GM23248 (cell line): ENCODE measurements at regions not wholly inside any gene's neighbourhood (a gene's known extent, or its start where the extent isn't known, plus 50 kb on each side); places are given as distances from the start of the nearest gene placed in this dataset.
"Not testable (repeated sequence)": the region's sequence is repeated elsewhere in the genome, so short reads cannot be mapped to it uniquely, and the experiment has no call there.

ENCODE experiments used
- DNase-seq: peaks from one replicate; pipeline ENCODE4 v3.0.0-alpha.2; 2015
- H2AFZ ChIP-seq: fragments of 200-600 bp; sonication (generic); 2 replicates; pipeline ENCODE4 v1.6.1; 2016; ENCODE audit warnings: antibody characterized with exemption
- H3F3A ChIP-seq: fragments of 200-600 bp; sonication (generic); 2 replicates; pipeline ENCODE4 v1.6.1; 2016; ENCODE audit warnings: mild to moderate bottlenecking, antibody characterized with exemption, mixed run types; ENCODE audit not compliant: insufficient read depth
- H3K27ac ChIP-seq: fragments of 200-600 bp; sonication (generic); 2 replicates; pipeline ENCODE4 v1.5.1; 2016; ENCODE audit warnings: mild to moderate bottlenecking
- H3K27me3 ChIP-seq: fragments of 200-600 bp; sonication (generic); replicated peaks from 2 replicates; pipeline ENCODE4 v1.6.1; 2016; ENCODE audit warnings: mild to moderate bottlenecking; ENCODE audit not compliant: insufficient read depth
- H3K36me3 ChIP-seq: fragments of 200-600 bp; sonication (generic); 2 replicates; pipeline ENCODE4 v1.6.1; 2016; ENCODE audit warnings: low read depth, mild to moderate bottlenecking
- H3K4me1 ChIP-seq: fragments of 200-600 bp; sonication (generic); 2 replicates; pipeline ENCODE4 v1.6.1; 2016; ENCODE audit warnings: mild to moderate bottlenecking; ENCODE audit not compliant: insufficient read depth
- H3K4me2 ChIP-seq: fragments of 200-600 bp; sonication (generic); one replicate; pipeline ENCODE4 v1.6.1; 2016; ENCODE audit warnings: mild to moderate bottlenecking; ENCODE audit not compliant: unreplicated experiment
- H3K4me3 ChIP-seq: fragments of 200-600 bp; sonication (generic); 2 replicates; pipeline ENCODE4 v1.5.1; 2016; ENCODE audit warnings: mild to moderate bottlenecking
- H3K79me2 ChIP-seq: fragments of 200-600 bp; sonication (generic); 2 replicates; pipeline ENCODE4 v1.6.1; 2016; ENCODE audit warnings: mild to moderate bottlenecking; ENCODE audit not compliant: insufficient read depth
- H3K9ac ChIP-seq: fragments of 200-600 bp; sonication (generic); 2 replicates; pipeline ENCODE4 v1.6.1; 2016; ENCODE audit warnings: mild to moderate bottlenecking
- H3K9me2 ChIP-seq: fragments of 200-600 bp; sonication (generic); 2 replicates; pipeline ENCODE4 v1.6.1; 2016; ENCODE audit warnings: mixed run types, mild to moderate bottlenecking, moderate library complexity; ENCODE audit not compliant: insufficient read depth
- H3K9me3 ChIP-seq: fragments of 200-600 bp; sonication (generic); one replicate; pipeline ENCODE4 v1.6.1; 2017; ENCODE audit warnings: low read depth
- H4K20me1 ChIP-seq: fragments of 200-600 bp; sonication (generic); 2 replicates; pipeline ENCODE4 v1.6.0; 2016; ENCODE audit not compliant: insufficient read depth
- EZH2 ChIP-seq: fragments of 200-600 bp; sonication (generic); IDR thresholded peaks from 2 replicates; pipeline ENCODE4 v1.6.1; 2018; ENCODE audit warnings: antibody characterized with exemption, mild to moderate bottlenecking; ENCODE audit not compliant: insufficient read depth, poor library complexity, severe bottlenecking
- EZH2phosphoT487 ChIP-seq: fragments of 200-600 bp; sonication (generic); IDR thresholded peaks from 2 replicates; pipeline ENCODE4 v1.6.1; 2018; ENCODE audit warnings: antibody characterized with exemption, moderate library complexity, mild to moderate bottlenecking, low read depth; ENCODE audit not compliant: insufficient read depth
- WGBS, 2 experiments: methylation state at CpG; one replicate each; pipeline ENCODE4 v1.1.6; 2015 to 2017; ENCODE audit warnings: low lambda C conversion rate in 2 of 2, low coverage in 1 of 2; ENCODE audit errors: missing lambda C conversion rate in 2 of 2; 5-methylcytosine and 5-hydroxymethylcytosine counted together
- in situ Hi-C: fragments of 300-500 bp; cut with MboI; formaldehyde crosslinking; loops from 2 replicates; pipeline ENCODE4 v1.15.0; 2020

DNA sequence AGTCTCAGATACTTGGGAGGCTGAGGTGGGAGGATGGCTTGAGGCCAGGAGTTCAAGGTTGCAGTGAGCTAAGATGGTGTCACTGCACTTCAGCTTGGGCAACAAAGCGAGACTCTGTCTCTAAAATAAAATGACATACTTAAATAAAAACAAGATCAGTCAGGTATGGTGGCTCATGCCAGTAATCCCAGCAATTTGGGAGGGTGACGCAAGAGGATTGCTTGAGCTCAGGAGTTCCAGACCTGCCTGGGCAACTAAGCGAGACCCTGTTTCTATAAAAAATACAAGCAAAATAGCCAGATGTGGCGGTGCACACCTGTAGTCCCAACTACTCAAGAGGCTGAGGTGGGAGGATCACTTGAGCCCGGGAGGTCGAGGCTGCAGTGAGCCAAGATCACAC is 149.6 kb downstream of the ZFP64 start:
- Histone ChIP-seq H3F3A (no peaks in the 10 kb centered on the region), H3K9me2 (no peaks in the 10 kb centered on the region), H3K36me3 (no peaks in the 10 kb centered on the region), H2AFZ (no peak overlapping the region), H3K4me2 (no peak overlapping the region), H4K20me1 (no peaks in the 10 kb centered on the region), H3K9me3 (no peaks in the 10 kb centered on the region), H3K27ac (no peak overlapping the region), H3K27me3 (no peaks in the 10 kb centered on the region), H3K4me1 (no peaks in the 10 kb centered on the region), H3K79me2 (no peaks in the 10 kb centered on the region), H3K4me3 (no peak overlapping the region), H3K9ac (no peak overlapping the region)
- WGBS, 2 experiments = 92 to 94% methylated on average over 6 of the region's 6 CpGs
- TF ChIP-seq EZH2phosphoT487 (no peak), EZH2 (no peak)
- in situ Hi-C loops = no loop called here
- DNase-seq = no peak

DNA sequence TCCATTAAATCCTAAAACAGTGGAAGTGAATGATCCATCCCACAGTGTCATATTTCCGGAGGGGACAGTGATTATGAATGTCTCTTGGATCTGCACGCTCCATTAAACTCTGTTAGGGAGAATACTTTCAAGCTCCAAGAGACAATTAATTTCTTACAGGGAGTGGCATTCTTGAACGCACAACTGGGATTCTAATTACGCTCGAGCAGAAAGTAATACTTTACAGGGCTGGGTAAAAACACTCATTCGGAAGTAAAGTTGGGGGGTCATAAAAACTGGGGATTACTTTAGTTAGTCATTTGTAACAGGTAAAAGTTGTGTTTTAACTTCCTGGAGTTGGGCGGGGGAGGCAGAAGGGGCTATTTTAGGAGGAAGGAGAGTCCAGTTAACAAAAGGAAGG is 151.8 kb downstream of the ZFP64 start:
- no peak for DNase-seq
- Histone ChIP-seq H2AFZ (no peak overlapping the region), H3K4me3 (no peak overlapping the region), H3K9me2 (no peaks in the 10 kb centered on the region), H3K4me1 (no peaks in the 10 kb centered on the region), H3K27ac (no peak overlapping the region), H3K79me2 (no peaks in the 10 kb centered on the region), H3K9ac (no peak overlapping the region), H4K20me1 (no peaks in the 10 kb centered on the region), H3K4me2 (no peak overlapping the region), H3K36me3 (no peaks in the 10 kb centered on the region), H3K27me3 (no peaks in the 10 kb centered on the region), H3K9me3 (no peaks in the 10 kb centered on the region), H3F3A (no peaks in the 10 kb centered on the region)
- in situ Hi-C loops = no loop called here
- no peak for TF ChIP-seq EZH2
- TF ChIP-seq EZH2phosphoT487 = no peak
- 39 to 45% methylated on average over 7 of the region's 7 CpGs for WGBS, 2 experiments

DNA sequence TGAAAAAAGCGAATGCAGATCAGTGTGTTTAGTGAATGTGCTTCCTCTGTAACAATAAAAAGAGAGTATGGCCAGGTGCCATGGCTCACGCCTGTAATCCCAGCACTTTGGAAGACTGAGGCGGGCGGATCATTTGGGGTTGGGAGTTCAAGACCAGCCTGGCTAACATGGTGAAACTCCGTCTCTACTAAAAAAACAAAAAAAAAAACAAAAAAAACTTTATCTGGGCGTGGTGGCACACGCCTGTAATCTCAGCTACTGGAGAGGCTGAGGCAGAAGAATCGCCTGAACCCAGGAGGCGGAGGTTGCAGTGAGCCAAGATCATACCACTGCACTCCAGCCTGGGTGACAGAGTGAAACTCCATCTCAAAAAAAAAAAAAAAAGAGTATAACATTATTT is 152.9 kb downstream of the ZFP64 start:
- H3K4me3 ChIP-seq, H3K36me3 ChIP-seq, DNase-seq, H3K9me2 ChIP-seq, H3K4me1 ChIP-seq, H3K27ac ChIP-seq, in situ Hi-C loops, H3K79me2 ChIP-seq, H3K27me3 ChIP-seq, H3K9ac ChIP-seq, H2AFZ ChIP-seq, H3F3A ChIP-seq, H3K9me3 ChIP-seq, H3K4me2 ChIP-seq, H4K20me1 ChIP-seq: not testable (repeated sequence)
- 92 to 95% methylated on average over 9 of the region's 9 CpGs for WGBS, 2 experiments

DNA sequence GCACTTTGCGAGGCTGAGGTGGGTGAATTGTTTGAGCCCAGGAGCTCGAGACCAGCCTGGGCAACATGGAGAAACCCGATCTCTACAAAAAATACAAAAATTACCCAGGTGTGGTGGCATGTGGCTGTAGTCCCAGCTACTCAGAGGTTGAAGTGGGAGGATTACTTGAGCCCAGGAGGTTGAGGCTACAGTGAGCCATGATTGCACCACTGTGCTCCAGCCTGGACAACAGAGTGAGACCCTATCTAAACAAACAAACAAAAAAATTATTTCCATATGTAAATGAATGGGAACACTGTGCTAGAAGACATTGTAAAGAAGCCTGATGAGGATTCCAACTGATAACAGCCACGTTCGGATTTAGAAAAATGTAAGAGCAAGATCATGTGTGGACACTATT is 154.2 kb downstream of the ZFP64 start:
- H3K4me2 ChIP-seq = no peak overlapping the region

DNA sequence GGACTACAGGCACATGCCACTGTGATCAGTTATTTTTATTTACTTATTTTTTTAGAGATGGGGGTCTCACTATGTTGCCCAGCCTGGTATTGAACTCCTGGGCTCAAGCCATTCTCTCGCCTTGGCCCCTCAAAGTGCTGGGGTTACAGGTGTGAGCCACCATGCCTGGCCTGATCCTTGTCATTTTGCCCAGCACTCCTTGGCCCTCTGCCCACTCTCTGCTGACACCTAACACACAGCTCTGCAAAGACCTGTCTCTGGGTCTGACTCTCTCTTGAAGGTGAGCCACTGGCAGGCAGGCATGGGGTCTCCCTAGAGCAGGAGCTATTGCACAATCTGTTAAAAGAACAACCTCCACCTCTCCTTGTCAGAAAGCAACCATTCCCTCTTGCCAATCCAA is 155.6 kb downstream of the ZFP64 start:
- no peak for DNase-seq
- H3K4me1 ChIP-seq = peaks cover 15% of the 10 kb centered on the region
- no peak overlapping the region for H2AFZ ChIP-seq
- H3K4me3 ChIP-seq = no peak overlapping the region
- no peaks in the 10 kb centered on the region for H3K79me2 ChIP-seq
- H3K9me3 ChIP-seq = no peaks in the 10 kb centered on the region
- H3K9ac ChIP-seq = no peak overlapping the region
- TF ChIP-seq EZH2phosphoT487 = no peak
- H3K36me3 ChIP-seq = no peaks in the 10 kb centered on the region
- H3F3A ChIP-seq = no peaks in the 10 kb centered on the region
- H3K9me2 ChIP-seq = no peaks in the 10 kb centered on the region
- no peaks in the 10 kb centered on the region for H4K20me1 ChIP-seq
- no peaks in the 10 kb centered on the region for H3K27me3 ChIP-seq
- H3K4me2 ChIP-seq = no peak overlapping the region
- H3K27ac ChIP-seq = no peak overlapping the region
- 96 to 100% methylated on average over 1 of the region's 1 CpG for WGBS, 2 experiments
- in situ Hi-C loops = no loop called here

More for the DNA sequence above, 154.2 kb downstream of the ZFP64 start:
- Histone ChIP-seq H3F3A (no peaks in the 10 kb centered on the region), H3K27ac (no peak overlapping the region), H3K79me2 (no peaks in the 10 kb centered on the region), H3K9me2 (no peaks in the 10 kb centered on the region), H3K9me3 (no peaks in the 10 kb centered on the region), H3K4me1 (peaks cover 1% of the 10 kb centered on the region; the same call in 1 of the 2 replicates), H3K27me3 (no peaks in the 10 kb centered on the region), H3K4me3 (no peak overlapping the region), H2AFZ (no peak overlapping the region), H3K36me3 (no peaks in the 10 kb centered on the region), H3K9ac (no peak overlapping the region), H4K20me1 (no peaks in the 10 kb centered on the region)
- TF ChIP-seq EZH2phosphoT487 = no peak
- TF ChIP-seq EZH2 = no peak
- in situ Hi-C loops = no loop called here
- WGBS, 2 experiments = 85 to 89% methylated on average over 5 of the region's 5 CpGs
- no peak for DNase-seq
